GM10266 (cell line): ENCODE measurements at regions not wholly inside any gene's neighbourhood (a gene's known extent, or its start where the extent isn't known, plus 50 kb on each side); places are given as distances from the start of the nearest gene placed in this dataset.

Experiments used
- DNase-seq: peaks from one replicate; pipeline ENCODE4 v3.0.0; 2012; ENCODE audit errors: extremely low spot score
- TF ChIP-seq, protein P1 (sequence below): IDR thresholded peaks from 2 replicates; pipeline ENCODE4 v1.5.1; 2012; ENCODE audit warnings: mild to moderate bottlenecking, low read depth; ENCODE audit not compliant: control insufficient read depth, insufficient read depth; ENCODE audit errors: missing control alignments

- no peak for DNase-seq
Measured at GRCh38 chr16:73882033-73882432, 414.6 kb upstream of the PSMD7 start.

DNA sequence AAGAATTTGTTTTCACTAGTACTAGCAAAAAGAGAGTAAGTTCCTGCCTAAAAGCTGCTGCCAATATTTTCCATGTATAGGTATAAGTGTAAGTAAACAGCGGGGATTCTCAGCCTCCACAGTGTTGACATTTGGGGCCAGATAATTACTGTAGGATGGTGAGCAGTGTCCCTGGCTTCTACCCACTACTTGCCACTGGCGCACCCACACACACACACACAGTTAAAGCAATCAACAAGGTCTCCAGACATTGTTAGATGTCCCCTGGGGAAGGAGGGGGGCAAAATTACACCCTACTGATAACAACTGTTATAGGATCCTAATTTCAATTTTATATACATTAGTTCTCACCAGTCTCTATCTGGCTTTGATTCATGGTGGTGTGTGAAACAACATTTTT, 417.0 kb upstream of the PSMD7 start:
- DNase-seq: no peak
- TF ChIP-seq, protein P1, sequence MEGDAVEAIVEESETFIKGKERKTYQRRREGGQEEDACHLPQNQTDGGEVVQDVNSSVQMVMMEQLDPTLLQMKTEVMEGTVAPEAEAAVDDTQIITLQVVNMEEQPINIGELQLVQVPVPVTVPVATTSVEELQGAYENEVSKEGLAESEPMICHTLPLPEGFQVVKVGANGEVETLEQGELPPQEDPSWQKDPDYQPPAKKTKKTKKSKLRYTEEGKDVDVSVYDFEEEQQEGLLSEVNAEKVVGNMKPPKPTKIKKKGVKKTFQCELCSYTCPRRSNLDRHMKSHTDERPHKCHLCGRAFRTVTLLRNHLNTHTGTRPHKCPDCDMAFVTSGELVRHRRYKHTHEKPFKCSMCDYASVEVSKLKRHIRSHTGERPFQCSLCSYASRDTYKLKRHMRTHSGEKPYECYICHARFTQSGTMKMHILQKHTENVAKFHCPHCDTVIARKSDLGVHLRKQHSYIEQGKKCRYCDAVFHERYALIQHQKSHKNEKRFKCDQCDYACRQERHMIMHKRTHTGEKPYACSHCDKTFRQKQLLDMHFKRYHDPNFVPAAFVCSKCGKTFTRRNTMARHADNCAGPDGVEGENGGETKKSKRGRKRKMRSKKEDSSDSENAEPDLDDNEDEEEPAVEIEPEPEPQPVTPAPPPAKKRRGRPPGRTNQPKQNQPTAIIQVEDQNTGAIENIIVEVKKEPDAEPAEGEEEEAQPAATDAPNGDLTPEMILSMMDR: no peak

More at GRCh38 chr16:73882033-73882432, 414.6 kb upstream of the PSMD7 start:
- TF ChIP-seq, protein P1: no peak

- TF ChIP-seq, protein P1: peak; percentile 47
- DNase-seq: peak; percentile 37
Measured at GRCh38 chr16:73878611-73879010, 418.0 kb upstream of the PSMD7 start.

DNA sequence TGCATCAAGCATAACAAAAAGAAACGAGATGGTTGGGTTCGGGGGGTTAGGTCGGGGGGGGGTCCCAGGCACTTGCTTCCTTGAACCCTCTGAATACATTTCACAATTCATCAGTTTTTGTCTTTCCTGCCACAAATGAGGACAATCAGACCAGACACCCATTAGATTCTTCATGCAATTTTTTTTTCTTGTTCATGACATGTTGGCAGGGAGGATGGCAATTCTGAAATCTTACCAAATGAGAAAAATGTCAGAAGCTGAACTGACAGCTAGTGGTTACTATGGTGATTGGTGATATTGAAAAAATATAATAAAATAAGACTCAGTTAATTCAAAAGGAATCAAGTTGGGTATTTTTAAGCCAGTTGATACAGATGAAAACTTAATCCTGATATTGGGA, 419.5 kb upstream of the PSMD7 start:
- TF ChIP-seq, protein P1: no peak
- DNase-seq: no peak

GRCh38 chr16:73875996-73876690, 420.5 kb upstream of the PSMD7 start:
- TF ChIP-seq, protein P1: no peak
- no peak for DNase-seq

DNA sequence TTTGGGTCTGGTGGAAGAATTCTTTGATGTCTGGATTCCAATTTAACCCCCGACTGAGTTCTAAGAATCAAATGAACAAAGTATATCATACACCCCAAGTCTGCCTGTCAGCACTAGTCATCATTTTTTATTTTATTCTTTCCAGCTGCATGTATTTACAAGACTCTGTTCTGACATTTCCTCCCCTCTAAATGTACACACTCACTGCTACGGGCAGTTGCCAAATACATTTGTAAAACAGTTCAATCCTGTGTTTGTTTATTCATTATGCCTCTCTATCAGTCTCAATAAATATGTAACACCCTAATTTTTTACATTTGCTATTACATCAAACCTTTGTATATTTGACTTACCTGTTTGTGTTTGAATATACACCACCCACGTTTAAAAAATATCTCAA, 422.3 kb upstream of the PSMD7 start:
- DNase-seq: no peak
- TF ChIP-seq, protein P1: no peak

- DNase-seq: no peak
- TF ChIP-seq, protein P1: no peak
Measured at GRCh38 chr16:73873643-73874042, 423.0 kb upstream of the PSMD7 start.
